OCI-LY3 (cell line): ENCODE measurements at regions not wholly inside any gene's neighbourhood (a gene's known extent, or its start where the extent isn't known, plus 50 kb on each side); places are given as distances from the start of the nearest gene placed in this dataset.

Experiments used
- CTCF ChIP-seq: fragments of 200-600, 300-600 bp; sonication (generic); IDR thresholded peaks from 2 replicates; pipeline ENCODE4 v1.5.1; 2014; ENCODE audit warnings: antibody characterized with exemption, low read length, low read depth
- EZH2phosphoT487 ChIP-seq: fragments of 200-600 bp; shearing (Covaris generic); IDR thresholded peaks from 2 replicates; pipeline ENCODE4 v1.6.1; 2018; ENCODE audit warnings: antibody characterized with exemption, mixed run types, low read depth

GRCh38 chr1:192879406-192879805, 70.6 kb downstream of the RGS2 start:
- TF ChIP-seq CTCF (no peak), EZH2phosphoT487 (no peak)
